Thoracic aorta (tissue), 2 donors: ENCODE measurements at regions not wholly inside any gene's neighbourhood (a gene's known extent, or its start where the extent isn't known, plus 50 kb on each side); places are given as distances from the start of the nearest gene placed in this dataset.
"Not testable (repeated sequence)": the region's sequence is repeated elsewhere in the genome, so short reads cannot be mapped to it uniquely, and the experiment has no call there.

ENCODE experiments used
- ATAC-seq: fragments of 150-250 bp; one replicate; pipeline ENCODE4 v1.8.0; 2017; ENCODE audit warnings: low read depth; ENCODE audit not compliant: insufficient number of reproducible peaks, low FRiP score
- DNase-seq: peaks from one replicate; pipeline ENCODE4 v3.0.0-alpha.2; 2020; ENCODE audit warnings: low spot score
- H3K27ac ChIP-seq, 2 donors: fragments of 200-600 bp; sonication (generic); 1 replicate in 1 of 2; 2 replicates in 1 of 2; pipeline ENCODE4 v1.5.1; 2016; ENCODE audit warnings: mild to moderate bottlenecking in 2 of 2, moderate library complexity in 2 of 2
- H3K27me3 ChIP-seq: fragments of 200-600 bp; sonication (generic); replicated peaks from 2 replicates; pipeline ENCODE4 v1.6.0; 2016; ENCODE audit warnings: mild to moderate bottlenecking; ENCODE audit not compliant: insufficient read depth
- H3K36me3 ChIP-seq: fragments of 200-600 bp; sonication (generic); one replicate; pipeline ENCODE4 v1.5.1; 2016
- H3K4me1 ChIP-seq, 2 donors: fragments of 200-600 bp; sonication (generic); 1 replicate in 1 of 2; 2 replicates in 1 of 2; pipeline versions ENCODE4 v1.5.1 to v1.6.0; 2016; ENCODE audit warnings: low read depth in 2 of 2, mild to moderate bottlenecking in 1 of 2; ENCODE audit not compliant: control insufficient read depth in 1 of 2
- H3K4me3 ChIP-seq: fragments of 200-600 bp; sonication (generic); 2 replicates; pipeline ENCODE4 v1.5.1; 2016; ENCODE audit warnings: mild to moderate bottlenecking
- H3K9me3 ChIP-seq: fragments of 200-600 bp; sonication (generic); 2 replicates; pipeline ENCODE4 v1.5.1; 2016
- TF ChIP-seq, protein P1 (sequence below): fragments of 200-600 bp; sonication (generic); IDR thresholded peaks from one replicate; pipeline ENCODE4 v1.5.1; 2019; ENCODE audit warnings: antibody characterized with exemption

DNA sequence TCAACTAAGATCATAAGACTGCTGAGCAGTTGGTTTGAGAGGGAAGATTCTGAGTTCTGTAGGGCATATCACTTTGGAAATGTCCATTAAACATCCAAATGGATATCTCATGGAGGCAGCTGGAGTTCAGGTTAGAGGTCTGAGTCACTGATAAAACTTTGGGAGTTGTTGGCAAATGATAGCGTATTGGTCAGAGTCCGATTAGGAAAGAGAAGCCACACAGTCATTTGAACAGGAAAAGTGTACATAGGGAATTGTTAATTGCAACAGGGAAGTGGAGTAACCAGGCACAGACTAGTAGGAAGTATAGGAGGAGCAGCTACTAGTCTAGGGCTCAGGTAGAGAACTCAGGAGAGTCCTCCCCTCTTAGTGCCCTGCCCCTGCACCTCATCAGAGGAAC, 126.6 kb upstream of the PTPN20 start:
- ATAC-seq, H3K4me3 ChIP-seq, DNase-seq, H3K27me3 ChIP-seq, H3K9me3 ChIP-seq, H3K4me1 ChIP-seq, H3K36me3 ChIP-seq, H3K27ac ChIP-seq: not testable (repeated sequence)

DNA sequence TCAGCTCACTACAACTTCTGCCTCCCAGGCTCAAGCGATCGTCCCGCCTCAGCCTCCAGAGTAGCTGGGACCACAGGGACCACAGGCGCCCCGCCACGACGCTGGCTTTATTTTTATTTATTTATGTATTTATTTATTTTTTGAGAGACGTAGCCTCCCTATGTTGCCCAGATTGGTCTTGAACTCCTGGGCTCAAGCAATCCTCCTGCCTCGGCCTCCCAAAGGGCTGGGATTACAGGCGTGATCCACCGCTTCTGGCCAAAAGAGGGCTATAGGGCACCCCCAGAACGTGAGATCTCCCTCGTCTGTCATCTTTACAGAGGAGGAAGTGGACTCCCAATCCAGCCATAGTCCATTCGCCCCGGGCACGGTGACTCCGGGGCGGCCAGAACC, 125.1 kb upstream of the PTPN20 start:
- not testable (repeated sequence) for H3K4me1 ChIP-seq, DNase-seq, H3K9me3 ChIP-seq, H3K27me3 ChIP-seq, ATAC-seq, H3K36me3 ChIP-seq
- Histone ChIP-seq H3K4me3 (peak overlapping the region; percentile 87), H3K27ac (peak overlapping the region; percentile 72 to 86)

DNA sequence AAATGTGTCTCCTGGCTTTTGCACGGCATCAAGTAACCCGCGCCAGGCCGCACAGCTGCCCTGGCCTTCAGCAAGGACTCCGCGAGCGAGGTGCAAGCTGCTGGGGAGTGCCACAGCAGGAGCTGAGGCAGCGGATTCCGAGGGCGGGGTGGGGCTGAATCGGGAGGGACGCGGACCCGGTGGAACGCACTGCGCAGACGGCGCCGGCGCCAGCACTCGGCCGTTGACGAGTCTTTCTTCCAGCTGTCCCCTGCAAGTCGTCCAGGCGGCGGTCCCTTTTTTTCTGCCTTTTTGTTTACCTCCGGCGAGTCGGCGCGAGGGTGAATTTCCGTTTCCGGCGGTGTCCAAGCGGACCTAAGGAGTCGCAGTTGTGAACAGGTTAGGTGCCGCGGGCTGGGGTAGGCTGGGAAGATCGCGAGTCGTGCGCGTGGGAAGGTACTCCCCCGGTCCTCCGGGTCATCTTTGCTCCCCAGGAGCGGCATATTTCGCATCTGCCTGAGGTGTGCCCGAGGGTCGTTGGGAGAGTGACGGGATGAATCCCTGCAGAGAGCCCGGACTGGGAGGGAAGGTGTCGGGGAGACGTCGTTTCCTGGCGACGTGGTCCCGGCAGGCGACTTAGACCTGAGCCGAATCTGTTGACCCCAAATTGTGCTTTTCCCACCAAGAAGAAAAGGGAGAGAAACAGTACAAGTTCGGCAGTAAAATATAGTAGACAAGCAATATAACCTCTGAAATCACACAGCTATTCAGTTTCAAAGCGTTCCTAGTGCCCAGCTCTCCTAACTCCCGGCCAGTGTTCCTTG, 124.5 kb upstream of the PTPN20 start:
- peak; percentile 51 for ATAC-seq
- H3K9me3 ChIP-seq, H3K36me3 ChIP-seq, H3K4me1 ChIP-seq, H3K27me3 ChIP-seq, DNase-seq: not testable (repeated sequence)
- H3K4me3 ChIP-seq: peak overlapping the region; percentile 87
- H3K27ac ChIP-seq: peak overlapping the region; percentile 72 to 86

DNA sequence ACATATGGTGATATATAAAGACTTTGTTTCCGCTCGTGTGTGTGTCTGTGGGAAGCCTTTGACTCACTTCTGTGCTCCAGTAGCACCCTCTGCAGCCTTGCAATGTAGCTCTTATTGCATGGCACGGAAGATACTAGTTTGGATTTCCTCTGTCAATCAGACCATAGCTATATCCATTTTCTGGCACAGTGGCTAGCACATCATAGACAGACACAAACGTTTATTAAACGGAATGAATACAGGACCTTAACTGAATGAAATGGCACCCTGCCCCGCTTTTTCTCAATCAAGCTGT, 124.0 kb upstream of the PTPN20 start:
- TF ChIP-seq, protein P1, sequence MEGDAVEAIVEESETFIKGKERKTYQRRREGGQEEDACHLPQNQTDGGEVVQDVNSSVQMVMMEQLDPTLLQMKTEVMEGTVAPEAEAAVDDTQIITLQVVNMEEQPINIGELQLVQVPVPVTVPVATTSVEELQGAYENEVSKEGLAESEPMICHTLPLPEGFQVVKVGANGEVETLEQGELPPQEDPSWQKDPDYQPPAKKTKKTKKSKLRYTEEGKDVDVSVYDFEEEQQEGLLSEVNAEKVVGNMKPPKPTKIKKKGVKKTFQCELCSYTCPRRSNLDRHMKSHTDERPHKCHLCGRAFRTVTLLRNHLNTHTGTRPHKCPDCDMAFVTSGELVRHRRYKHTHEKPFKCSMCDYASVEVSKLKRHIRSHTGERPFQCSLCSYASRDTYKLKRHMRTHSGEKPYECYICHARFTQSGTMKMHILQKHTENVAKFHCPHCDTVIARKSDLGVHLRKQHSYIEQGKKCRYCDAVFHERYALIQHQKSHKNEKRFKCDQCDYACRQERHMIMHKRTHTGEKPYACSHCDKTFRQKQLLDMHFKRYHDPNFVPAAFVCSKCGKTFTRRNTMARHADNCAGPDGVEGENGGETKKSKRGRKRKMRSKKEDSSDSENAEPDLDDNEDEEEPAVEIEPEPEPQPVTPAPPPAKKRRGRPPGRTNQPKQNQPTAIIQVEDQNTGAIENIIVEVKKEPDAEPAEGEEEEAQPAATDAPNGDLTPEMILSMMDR: no peak
- Histone ChIP-seq H3K4me3 (peak overlapping the region; percentile 87), H3K27me3 (no peaks in the 10 kb centered on the region), H3K36me3 (no peaks in the 10 kb centered on the region), H3K9me3 (no peaks in the 10 kb centered on the region), H3K27ac (peak overlapping the region; percentile 72 to 74), H3K4me1 (no peaks in the 10 kb centered on the region)
- ATAC-seq (no peak), DNase-seq (no peak)

DNA sequence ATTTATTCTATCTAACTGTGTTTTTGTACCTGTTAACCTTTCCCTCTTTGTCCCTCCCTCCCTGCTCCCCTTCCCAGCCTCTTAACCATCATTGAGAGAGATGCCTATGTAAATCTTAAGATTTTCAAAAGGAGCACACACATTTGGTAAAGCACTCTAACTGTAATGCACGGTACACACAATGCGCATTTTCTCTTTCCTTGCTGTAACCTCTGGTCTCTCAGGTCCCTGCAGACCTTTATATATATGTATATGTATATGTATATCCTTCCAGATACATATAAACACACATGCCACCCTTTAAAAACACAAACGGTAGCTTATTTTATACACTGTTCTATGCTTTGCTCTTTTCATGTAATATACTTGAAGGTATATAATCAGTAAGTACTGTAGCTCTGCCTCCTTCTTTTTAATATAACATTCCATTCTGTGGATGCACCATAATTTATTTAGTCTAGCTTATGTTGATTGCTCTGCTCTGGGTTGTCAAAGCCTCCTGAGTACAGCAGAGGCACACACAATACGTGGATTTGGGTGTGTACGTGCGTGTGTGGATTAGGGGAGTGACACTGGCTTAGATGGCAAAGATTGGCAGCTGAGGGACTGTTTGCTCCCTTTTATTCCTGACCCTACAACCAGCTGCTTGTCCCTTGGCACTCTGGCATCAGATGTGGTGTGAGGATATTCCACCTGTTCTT, 118.4 kb upstream of the PTPN20 start:
- not testable (repeated sequence) for H3K27ac ChIP-seq, ATAC-seq, H3K27me3 ChIP-seq, H3K4me1 ChIP-seq, DNase-seq, H3K36me3 ChIP-seq, H3K4me3 ChIP-seq, H3K9me3 ChIP-seq

DNA sequence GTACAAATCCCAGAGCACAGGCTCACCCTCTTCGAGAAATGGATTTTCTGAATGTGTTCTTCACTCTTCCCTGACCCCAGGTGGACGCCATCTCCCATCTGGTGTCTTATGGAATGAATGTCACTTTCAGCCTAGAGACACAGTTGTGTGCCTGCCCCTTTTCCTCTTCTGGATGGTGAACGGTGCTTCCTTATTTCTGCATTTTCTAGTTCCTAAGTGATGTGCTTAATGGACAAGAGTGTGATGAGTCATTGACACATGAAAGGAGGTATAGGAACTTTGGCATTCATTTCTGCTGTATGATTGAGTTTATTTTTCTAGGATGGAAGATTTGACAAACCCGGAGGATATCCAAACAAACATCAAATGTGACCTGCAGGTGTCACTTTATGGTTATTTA, 114.9 kb upstream of the PTPN20 start:
- not testable (repeated sequence) for H3K4me1 ChIP-seq, H3K36me3 ChIP-seq, DNase-seq, ATAC-seq, H3K27me3 ChIP-seq, H3K4me3 ChIP-seq, H3K27ac ChIP-seq, H3K9me3 ChIP-seq

DNA sequence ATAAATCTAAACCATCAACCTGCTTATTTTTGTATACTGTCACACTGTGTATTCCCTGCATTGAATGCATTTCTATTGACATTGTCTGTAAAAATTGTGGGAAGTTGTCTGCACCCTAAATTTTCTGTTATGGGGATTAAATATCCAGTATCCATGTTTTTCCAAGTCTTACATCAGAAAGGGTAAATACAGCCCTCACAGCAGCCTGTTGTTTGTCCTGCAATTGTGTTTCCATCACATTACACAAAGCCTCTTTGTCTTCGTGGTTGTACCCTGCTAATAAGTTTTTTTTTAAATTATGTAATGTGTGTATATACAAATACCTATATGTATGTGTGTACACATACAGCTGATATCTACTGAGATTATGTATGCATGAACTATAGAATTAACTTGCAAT, 109.2 kb upstream of the PTPN20 start:
- H3K36me3 ChIP-seq, DNase-seq, H3K4me3 ChIP-seq, ATAC-seq, H3K27me3 ChIP-seq, H3K27ac ChIP-seq, H3K9me3 ChIP-seq, H3K4me1 ChIP-seq: not testable (repeated sequence)

DNA sequence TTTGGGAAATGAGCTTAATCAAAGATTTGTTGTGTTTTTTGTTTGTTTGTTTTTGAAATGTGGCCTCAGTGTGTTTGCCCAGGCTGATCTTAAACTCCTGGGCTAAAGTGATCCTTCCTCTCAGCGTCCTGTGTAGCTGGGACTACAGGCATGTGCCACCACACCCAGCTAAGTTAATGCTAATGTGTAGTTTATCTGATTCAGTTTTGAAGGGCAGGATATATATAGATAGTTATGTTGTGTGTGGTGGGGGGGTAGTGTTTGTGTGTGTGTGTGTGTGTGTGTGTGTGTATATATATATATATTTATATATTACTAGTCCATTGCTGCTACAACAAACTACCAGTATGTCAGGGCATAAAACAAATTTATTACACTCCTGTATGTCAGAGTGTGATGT, 108.1 kb upstream of the PTPN20 start:
- not testable (repeated sequence) for H3K27me3 ChIP-seq, H3K27ac ChIP-seq, H3K4me3 ChIP-seq, H3K9me3 ChIP-seq, H3K36me3 ChIP-seq, ATAC-seq, DNase-seq, H3K4me1 ChIP-seq

DNA sequence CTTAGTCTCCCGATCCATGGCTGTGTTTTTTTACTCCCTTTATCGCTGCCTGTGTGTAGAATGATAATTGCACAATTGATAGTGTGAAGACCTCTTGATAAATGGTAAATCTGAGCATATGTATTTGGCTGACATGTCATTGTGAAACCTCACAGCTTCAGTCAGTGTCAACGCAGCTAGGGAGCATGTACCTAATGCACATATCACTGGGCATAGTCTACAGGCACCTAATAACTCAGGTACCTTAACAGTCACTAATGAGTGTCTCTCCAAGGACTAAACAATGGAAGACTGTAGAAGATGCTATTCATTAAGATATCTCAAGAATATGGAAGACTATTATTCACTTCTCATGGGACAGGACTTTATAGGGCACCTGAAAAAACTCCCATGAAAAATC, 101.0 kb upstream of the PTPN20 start:
- not testable (repeated sequence) for H3K9me3 ChIP-seq, H3K27ac ChIP-seq, H3K36me3 ChIP-seq, H3K27me3 ChIP-seq, DNase-seq, ATAC-seq, H3K4me3 ChIP-seq, H3K4me1 ChIP-seq

DNA sequence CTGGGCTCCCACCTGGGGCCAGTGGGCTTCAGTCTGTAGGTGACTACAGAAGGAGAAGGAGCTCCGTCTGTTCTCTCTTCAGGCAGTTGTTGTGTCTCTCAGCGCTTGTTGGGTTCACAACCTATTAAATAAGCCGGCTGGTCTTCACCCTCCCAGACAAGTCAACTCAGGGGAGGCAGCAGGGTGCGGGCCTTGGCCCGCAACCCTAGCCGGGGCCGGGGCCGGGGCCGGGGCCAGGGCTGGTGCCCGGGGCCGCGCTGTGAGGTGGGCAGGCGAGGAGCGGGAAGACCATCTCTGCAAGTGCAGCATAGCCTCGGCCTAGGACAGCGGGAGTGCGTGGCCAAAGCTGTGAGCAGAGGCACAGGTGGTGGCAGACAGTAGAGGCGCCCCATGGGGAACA, 95.1 kb upstream of the PTPN20 start:
- H3K4me1 ChIP-seq, ATAC-seq, H3K4me3 ChIP-seq, H3K36me3 ChIP-seq, H3K27ac ChIP-seq, H3K9me3 ChIP-seq, H3K27me3 ChIP-seq, DNase-seq: not testable (repeated sequence)

DNA sequence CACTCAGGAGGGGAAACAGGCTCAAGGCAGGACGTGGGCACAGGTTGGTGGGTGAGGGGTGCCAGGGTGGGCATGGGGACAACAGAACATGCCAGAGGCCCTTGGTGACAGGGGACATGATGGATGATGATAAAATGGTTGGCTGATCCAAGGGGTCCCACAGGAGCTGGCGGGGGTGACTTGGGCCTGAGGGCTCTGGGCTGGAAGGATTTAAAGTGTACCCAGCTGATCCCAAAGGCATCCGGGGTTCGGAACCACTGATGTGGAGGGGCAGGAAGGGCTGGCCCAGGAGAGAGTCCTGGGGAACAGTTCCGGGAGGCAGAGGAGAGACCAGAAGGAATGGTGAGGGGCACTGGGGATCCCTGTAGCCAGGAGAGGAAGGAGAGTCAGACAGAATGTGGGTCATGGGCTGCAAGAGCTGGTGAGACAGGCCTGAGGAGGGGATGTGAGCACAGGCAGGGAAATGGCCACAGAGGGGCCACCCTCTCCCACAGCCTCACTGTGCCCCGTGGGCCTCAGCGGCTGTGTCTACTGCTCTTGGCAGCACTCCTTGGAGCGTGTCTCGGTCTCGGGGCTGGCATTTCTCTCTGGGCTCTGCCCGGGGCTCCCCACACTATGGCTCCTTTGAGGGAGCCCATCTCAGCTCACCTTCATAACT, 70.7 kb upstream of the PTPN20 start:
- not testable (repeated sequence) for H3K9me3 ChIP-seq, H3K27ac ChIP-seq, DNase-seq, ATAC-seq, H3K36me3 ChIP-seq, H3K4me1 ChIP-seq, H3K4me3 ChIP-seq, H3K27me3 ChIP-seq
